ENCODE measurements at regions not wholly inside any gene's neighbourhood (a gene's known extent, or its start where the extent isn't known, plus 50 kb on each side); places are given as distances from the start of the nearest gene placed in this dataset.

- no peak for TF ChIP-seq CTCF (conservative IDR thresholded peaks at IDR 0.05; ENCODE audit: low read depth, low read length)
- TF ChIP-seq RAD21 (IDR thresholded peaks at IDR 0.05; ENCODE audit: low read length) = no peak
- TF ChIP-seq SMC3 (IDR thresholded peaks at IDR 0.05; ENCODE audit: low read depth, low read length) = no peak
- TF ChIP-seq POLR2A (IDR thresholded peaks at IDR 0.05; ENCODE audit: low read depth, low read length) = no peak
- TF ChIP-seq ELK1 (IDR thresholded peaks at IDR 0.05; ENCODE audit: borderline replicate concordance, low read depth, low read length) = no peak
Observed at GRCh38 chrX:18039023-18039422, 177.9 kb upstream of the RAI2 start.

Data from IMR-90 (cell line).